H9 (cell line): ENCODE measurements at regions not wholly inside any gene's neighbourhood (a gene's known extent, or its start where the extent isn't known, plus 50 kb on each side); places are given as distances from the start of the nearest gene placed in this dataset.

Experiments used
- DNase-seq: peaks from one replicate; pipeline ENCODE4 v3.0.0-alpha.2; 2017
- H2AFZ ChIP-seq: one replicate; pipeline ENCODE4 v1.6.1; 2013; ENCODE audit warnings: mild to moderate bottlenecking, low read length, control low read depth, moderate library complexity
- H2AK5ac ChIP-seq: 2 replicates; pipeline ENCODE4 v1.6.1; 2013; ENCODE audit warnings: low read length, control low read depth, mixed read lengths; ENCODE audit not compliant: insufficient read length
- H2BK120ac ChIP-seq: one replicate; pipeline ENCODE4 v1.6.1; 2013; ENCODE audit warnings: low read depth, mild to moderate bottlenecking, low read length, control low read depth, inconsistent platforms; ENCODE audit not compliant: poor library complexity, severe bottlenecking
- H2BK12ac ChIP-seq: 2 replicates; pipeline ENCODE4 v1.6.1; 2013; ENCODE audit warnings: low read length, control low read depth, mixed read lengths, low read depth; ENCODE audit not compliant: insufficient read length
- H2BK15ac ChIP-seq: 2 replicates; pipeline ENCODE4 v1.6.1; 2013; ENCODE audit warnings: low read depth, low read length, control low read depth
- H2BK20ac ChIP-seq: one replicate; pipeline ENCODE4 v1.6.1; 2013; ENCODE audit warnings: low read depth, mild to moderate bottlenecking, low read length, control low read depth, inconsistent platforms; ENCODE audit not compliant: poor library complexity, severe bottlenecking
- H2BK5ac ChIP-seq: 2 replicates; pipeline ENCODE4 v1.6.1; 2013; ENCODE audit warnings: low read length, control low read depth, mixed read lengths; ENCODE audit not compliant: insufficient read length
- H3K14ac ChIP-seq: 2 replicates; pipeline ENCODE4 v1.6.1; 2013; ENCODE audit warnings: low read length, control low read depth; ENCODE audit not compliant: insufficient read depth
- H3K18ac ChIP-seq: 2 replicates; pipeline ENCODE4 v1.6.1; 2013; ENCODE audit warnings: low read depth, mild to moderate bottlenecking, mixed read lengths, low read length, control low read depth; ENCODE audit not compliant: insufficient read length
- H3K23ac ChIP-seq: 2 replicates; pipeline ENCODE4 v1.6.1; 2013; ENCODE audit warnings: low read length, control low read depth, mixed read lengths, low read depth; ENCODE audit not compliant: insufficient read length
- H3K23me2 ChIP-seq: 2 replicates; pipeline ENCODE4 v1.6.1; 2013; ENCODE audit warnings: low read depth, mild to moderate bottlenecking, mixed read lengths, low read length, control low read depth; ENCODE audit not compliant: insufficient read length, poor library complexity, severe bottlenecking
- H3K27ac ChIP-seq: 2 replicates; pipeline ENCODE4 v1.5.1; 2013; ENCODE audit warnings: low read length, control low read depth, mixed read lengths, low read depth; ENCODE audit not compliant: insufficient read length
- H3K27me3 ChIP-seq: 2 replicates; pipeline ENCODE4 v1.6.1; 2013; ENCODE audit warnings: low read length, control low read depth, inconsistent platforms; ENCODE audit not compliant: insufficient read depth
- H3K4ac ChIP-seq: 2 replicates; pipeline ENCODE4 v1.6.1; 2013; ENCODE audit warnings: low read depth, mild to moderate bottlenecking, control low read depth, inconsistent platforms, low read length, moderate library complexity
- H3K4me1 ChIP-seq: 2 replicates; pipeline ENCODE4 v1.6.1; 2013; ENCODE audit warnings: low read length, control low read depth, inconsistent platforms; ENCODE audit not compliant: insufficient read depth
- H3K4me2 ChIP-seq: 2 replicates; pipeline ENCODE4 v1.6.1; 2013; ENCODE audit warnings: low read length, control low read depth, mixed read lengths; ENCODE audit not compliant: insufficient read length, insufficient read depth
- H3K56ac ChIP-seq: 2 replicates; pipeline ENCODE4 v1.6.1; 2013; ENCODE audit warnings: low read depth, mild to moderate bottlenecking, mixed read lengths, low read length, control low read depth; ENCODE audit not compliant: insufficient read length
- H3K79me1 ChIP-seq: 2 replicates; pipeline ENCODE4 v1.6.1; 2013; ENCODE audit warnings: low read depth, mild to moderate bottlenecking, moderate library complexity, low read length, control low read depth, inconsistent platforms; ENCODE audit not compliant: insufficient read depth, poor library complexity, severe bottlenecking
- H3K79me2 ChIP-seq: 2 replicates; pipeline ENCODE4 v1.6.1; 2013; ENCODE audit warnings: low read length, control low read depth, inconsistent platforms; ENCODE audit not compliant: insufficient read depth
- H3K9ac ChIP-seq: 2 replicates; pipeline ENCODE4 v1.6.1; 2013; ENCODE audit warnings: low read length, control low read depth, mixed read lengths; ENCODE audit not compliant: insufficient read length; ENCODE audit errors: extremely low read depth
- H3K9me3 ChIP-seq: one replicate; pipeline ENCODE4 v1.6.1; 2013; ENCODE audit warnings: low read depth, low read length, inconsistent platforms; ENCODE audit not compliant: control insufficient read depth
- H3T11ph ChIP-seq: one replicate; pipeline ENCODE4 v1.6.1; 2013; ENCODE audit warnings: mild to moderate bottlenecking, low read length, control low read depth, inconsistent platforms
- H4K20me1 ChIP-seq: one replicate; pipeline ENCODE4 v1.6.1; 2013; ENCODE audit not compliant: control insufficient read depth, insufficient read length, insufficient read depth
- H4K5ac ChIP-seq: 2 replicates; pipeline ENCODE4 v1.6.1; 2013; ENCODE audit warnings: low read depth, mild to moderate bottlenecking, mixed read lengths, low read length, control low read depth; ENCODE audit not compliant: insufficient read length
- H4K8ac ChIP-seq: replicated peaks from 2 replicates; pipeline ENCODE4 v1.6.1; 2013; ENCODE audit warnings: low read length, control low read depth, mixed read lengths, low read depth; ENCODE audit not compliant: insufficient read length
- H4K91ac ChIP-seq: 2 replicates; pipeline ENCODE4 v1.6.1; 2013; ENCODE audit warnings: low read depth, mild to moderate bottlenecking, moderate library complexity, mixed read lengths, low read length, control low read depth; ENCODE audit not compliant: insufficient read length
- H3K27ac Mint-ChIP-seq, 3 experiments: 2 replicates in 2 of 3; 3 replicates in 1 of 3; pipeline ENCODE4 v1.8.0; 2020 to 2021; ENCODE audit warnings: mixed read lengths in 3 of 3, mild to moderate bottlenecking in 1 of 3, moderate library complexity in 1 of 3
- H3K27me3 Mint-ChIP-seq: 2 replicates; pipeline ENCODE4 v1.8.0; 2021; ENCODE audit warnings: low read depth, mild to moderate bottlenecking, moderate library complexity, mixed read lengths
- H3K36me3 Mint-ChIP-seq, 3 experiments: 2 replicates in 2 of 3; 3 replicates in 1 of 3; pipeline ENCODE4 v1.8.0; 2020 to 2021; ENCODE audit warnings: low read depth in 3 of 3, mixed read lengths in 3 of 3; ENCODE audit not compliant: insufficient read depth in 1 of 3
- H3K4me1 Mint-ChIP-seq, 2 experiments: 2 replicates each; pipeline ENCODE4 v1.8.0; 2020; ENCODE audit warnings: mixed read lengths in 2 of 2
- H3K4me3 Mint-ChIP-seq, 2 experiments: 2 replicates in 1 of 2; 3 replicates in 1 of 2; pipeline ENCODE4 v1.8.0; 2020 to 2021; ENCODE audit warnings: mild to moderate bottlenecking in 2 of 2, mixed read lengths in 2 of 2, moderate library complexity in 1 of 2
- H3K9me3 Mint-ChIP-seq, 2 experiments: 2 replicates in 1 of 2; 3 replicates in 1 of 2; pipeline ENCODE4 v1.8.0; 2020; ENCODE audit warnings: mild to moderate bottlenecking in 2 of 2, mixed read lengths in 2 of 2, moderate library complexity in 1 of 2
- WGBS: extraction: QIAGEN DNeasy Blood & Tissue Kit; methylation state at CpG from one replicate; pipeline ENCODE4 v1.1.7; 2013; ENCODE audit warnings: missing lambda C conversion rate, low lambda C conversion rate, mixed read lengths; ENCODE audit not compliant: insufficient read length; ENCODE audit errors: extremely low coverage; 5-methylcytosine and 5-hydroxymethylcytosine counted together
- TF ChIP-seq, protein P1 (sequence below): fragments of 200-600 bp; sonication (generic); conservative IDR thresholded peaks from 3 replicates; pipeline ENCODE4 v1.8.0; 2021; ENCODE audit warnings: antibody characterized with exemption, mild to moderate bottlenecking

DNA sequence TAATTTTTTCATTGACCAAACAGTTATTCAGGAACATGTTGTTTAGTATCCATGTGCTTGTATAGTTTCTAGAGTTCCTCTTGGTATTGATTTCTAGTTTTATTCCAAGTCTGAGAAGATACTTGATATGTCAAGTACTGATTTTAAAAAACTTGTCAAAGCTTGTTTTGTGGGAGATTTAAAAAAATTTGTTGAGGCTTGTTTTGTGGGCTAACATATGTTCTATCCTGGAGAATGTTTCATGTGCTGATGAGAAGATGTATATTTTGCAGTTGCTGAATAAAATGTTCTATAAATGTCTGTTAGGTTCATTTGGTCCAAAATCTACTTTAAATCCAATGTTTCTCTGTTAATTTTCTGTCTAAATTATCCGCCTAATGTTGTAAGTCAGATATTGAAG is 1065.1 kb upstream of the WWC1 start:
- Histone ChIP-seq H3K56ac (no peak overlapping the region), H3K79me2 (no peaks in the 10 kb centered on the region), H2BK15ac (no peak overlapping the region), H4K5ac (no peak overlapping the region), H4K20me1 (no peaks in the 10 kb centered on the region), H3K23me2 (no peaks in the 10 kb centered on the region), H3K4ac (no peak overlapping the region), H3K4me1 (no peaks in the 10 kb centered on the region), H3K18ac (no peak overlapping the region), H3K79me1 (no peaks in the 10 kb centered on the region), H3K23ac (no peak overlapping the region), H4K91ac (no peak overlapping the region), H3K27ac (no peak overlapping the region), H2BK5ac (no peak overlapping the region), H4K8ac (no peak overlapping the region), H3K9ac (no peak overlapping the region), H2BK20ac (no peak overlapping the region), H3K27me3 (no peaks in the 10 kb centered on the region), H3K4me2 (no peak overlapping the region), H3K9me3 (no peaks in the 10 kb centered on the region), H2AK5ac (no peak overlapping the region), H3K14ac (no peak overlapping the region), H2BK120ac (no peak overlapping the region), H3T11ph (no peak overlapping the region), H2AFZ (no peak overlapping the region), H2BK12ac (no peak overlapping the region)
- H3K4me3 Mint-ChIP-seq, result no peak overlapping the region
- DNase-seq, result no peak
- no peak overlapping the region for H3K27ac Mint-ChIP-seq
- H3K36me3 Mint-ChIP-seq, result peaks cover 4 to 24% (median 7%) of the 10 kb centered on the region in 3 experiments; a peak in 6 of 7 replicates
- no peaks in the 10 kb centered on the region for H3K4me1 Mint-ChIP-seq
- no CpG with 5 or more reads among the region's 1 CpG for WGBS
- TF ChIP-seq, protein P1, sequence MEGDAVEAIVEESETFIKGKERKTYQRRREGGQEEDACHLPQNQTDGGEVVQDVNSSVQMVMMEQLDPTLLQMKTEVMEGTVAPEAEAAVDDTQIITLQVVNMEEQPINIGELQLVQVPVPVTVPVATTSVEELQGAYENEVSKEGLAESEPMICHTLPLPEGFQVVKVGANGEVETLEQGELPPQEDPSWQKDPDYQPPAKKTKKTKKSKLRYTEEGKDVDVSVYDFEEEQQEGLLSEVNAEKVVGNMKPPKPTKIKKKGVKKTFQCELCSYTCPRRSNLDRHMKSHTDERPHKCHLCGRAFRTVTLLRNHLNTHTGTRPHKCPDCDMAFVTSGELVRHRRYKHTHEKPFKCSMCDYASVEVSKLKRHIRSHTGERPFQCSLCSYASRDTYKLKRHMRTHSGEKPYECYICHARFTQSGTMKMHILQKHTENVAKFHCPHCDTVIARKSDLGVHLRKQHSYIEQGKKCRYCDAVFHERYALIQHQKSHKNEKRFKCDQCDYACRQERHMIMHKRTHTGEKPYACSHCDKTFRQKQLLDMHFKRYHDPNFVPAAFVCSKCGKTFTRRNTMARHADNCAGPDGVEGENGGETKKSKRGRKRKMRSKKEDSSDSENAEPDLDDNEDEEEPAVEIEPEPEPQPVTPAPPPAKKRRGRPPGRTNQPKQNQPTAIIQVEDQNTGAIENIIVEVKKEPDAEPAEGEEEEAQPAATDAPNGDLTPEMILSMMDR, result no peak
- no peaks in the 10 kb centered on the region; the same call in none of the 2 replicates for H3K27me3 Mint-ChIP-seq
- peaks cover 22 to 25% of the 10 kb centered on the region in 2 experiments for H3K9me3 Mint-ChIP-seq
